ENCODE measurements at regions not wholly inside any gene's neighbourhood (a gene's known extent, or its start where the extent isn't known, plus 50 kb on each side); places are given as distances from the start of the nearest gene placed in this dataset.

DNA sequence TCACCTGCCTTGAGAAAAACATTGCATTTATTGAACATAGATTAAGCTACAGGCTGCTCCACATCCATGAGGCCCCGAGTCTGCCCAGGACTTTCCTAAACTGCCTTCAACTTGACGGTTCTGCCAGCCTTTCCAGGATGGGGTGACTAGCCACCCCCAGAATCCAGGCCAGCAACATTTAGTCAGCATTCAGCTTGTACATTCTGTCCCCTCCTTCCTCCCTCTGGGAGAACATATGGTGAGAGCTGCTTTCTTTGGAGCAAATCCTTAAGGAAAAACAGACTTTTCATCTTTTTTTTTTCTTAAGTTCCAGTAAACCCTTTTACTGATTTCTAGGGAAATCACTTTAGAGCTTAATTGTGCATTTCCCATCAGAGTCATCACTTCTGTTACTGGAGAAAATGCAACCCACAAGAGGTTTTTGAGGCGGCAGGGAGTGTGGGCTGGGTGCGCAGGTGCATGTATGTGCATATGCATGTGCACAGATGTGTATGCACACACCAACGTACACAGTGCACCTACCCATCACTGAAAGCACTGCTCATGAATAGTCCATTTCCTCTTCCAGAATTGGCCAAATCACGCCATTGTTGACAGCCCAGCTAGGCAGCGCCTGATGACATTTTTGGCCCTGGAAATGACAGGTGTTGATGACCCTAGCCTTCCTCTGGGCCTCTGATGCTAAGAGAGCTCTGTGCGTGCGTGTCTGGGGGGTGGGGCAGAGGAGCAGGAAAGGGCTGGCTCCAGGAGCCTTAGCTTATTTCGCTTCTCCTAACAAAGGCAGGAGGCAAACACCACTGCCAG, 145.6 kb downstream of the HSD17B3 start:
- ChIA-PET CTCF (no interaction called here), POLR2A (no interaction called here)
- no peak for DNase-seq (ENCODE audit: low read depth, low spot score)
- TF ChIP-seq, protein P1, sequence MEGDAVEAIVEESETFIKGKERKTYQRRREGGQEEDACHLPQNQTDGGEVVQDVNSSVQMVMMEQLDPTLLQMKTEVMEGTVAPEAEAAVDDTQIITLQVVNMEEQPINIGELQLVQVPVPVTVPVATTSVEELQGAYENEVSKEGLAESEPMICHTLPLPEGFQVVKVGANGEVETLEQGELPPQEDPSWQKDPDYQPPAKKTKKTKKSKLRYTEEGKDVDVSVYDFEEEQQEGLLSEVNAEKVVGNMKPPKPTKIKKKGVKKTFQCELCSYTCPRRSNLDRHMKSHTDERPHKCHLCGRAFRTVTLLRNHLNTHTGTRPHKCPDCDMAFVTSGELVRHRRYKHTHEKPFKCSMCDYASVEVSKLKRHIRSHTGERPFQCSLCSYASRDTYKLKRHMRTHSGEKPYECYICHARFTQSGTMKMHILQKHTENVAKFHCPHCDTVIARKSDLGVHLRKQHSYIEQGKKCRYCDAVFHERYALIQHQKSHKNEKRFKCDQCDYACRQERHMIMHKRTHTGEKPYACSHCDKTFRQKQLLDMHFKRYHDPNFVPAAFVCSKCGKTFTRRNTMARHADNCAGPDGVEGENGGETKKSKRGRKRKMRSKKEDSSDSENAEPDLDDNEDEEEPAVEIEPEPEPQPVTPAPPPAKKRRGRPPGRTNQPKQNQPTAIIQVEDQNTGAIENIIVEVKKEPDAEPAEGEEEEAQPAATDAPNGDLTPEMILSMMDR (IDR thresholded peaks at IDR 0.05; ENCODE audit: insufficient read depth, low read length, missing control alignments): no peak
- H3K4me3 ChIP-seq (ENCODE audit: low read depth, low read length): no peak overlapping the region

DNA sequence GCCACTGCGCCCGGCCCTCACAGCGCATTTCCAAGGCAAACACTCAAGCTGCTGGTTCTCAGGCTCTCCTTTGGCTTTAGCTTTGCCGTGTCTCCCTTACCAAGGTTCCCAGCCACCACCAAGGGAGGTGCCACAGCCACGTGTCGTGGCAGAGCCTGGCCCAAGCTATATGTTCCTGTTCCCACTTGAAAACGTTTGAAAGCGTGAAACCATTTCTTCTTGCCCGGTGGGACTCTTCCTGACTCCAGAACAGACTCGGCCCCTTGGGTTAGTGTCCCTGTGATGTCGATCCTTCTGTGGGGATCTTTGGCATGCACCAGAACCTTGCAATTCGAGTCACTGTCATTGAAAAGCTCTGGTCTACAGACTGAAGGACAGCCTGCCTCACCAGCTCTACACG, 147.9 kb downstream of the HSD17B3 start:
- POLR2A ChIA-PET: no interaction called here
- TF ChIP-seq, protein P1 (IDR thresholded peaks at IDR 0.05; ENCODE audit: insufficient read depth, low read length, missing control alignments): no peak
- CTCF ChIA-PET: no interaction called here
- no peak overlapping the region for H3K4me3 ChIP-seq (ENCODE audit: low read depth, low read length)
- DNase-seq (ENCODE audit: low read depth, low spot score): no peak

DNA sequence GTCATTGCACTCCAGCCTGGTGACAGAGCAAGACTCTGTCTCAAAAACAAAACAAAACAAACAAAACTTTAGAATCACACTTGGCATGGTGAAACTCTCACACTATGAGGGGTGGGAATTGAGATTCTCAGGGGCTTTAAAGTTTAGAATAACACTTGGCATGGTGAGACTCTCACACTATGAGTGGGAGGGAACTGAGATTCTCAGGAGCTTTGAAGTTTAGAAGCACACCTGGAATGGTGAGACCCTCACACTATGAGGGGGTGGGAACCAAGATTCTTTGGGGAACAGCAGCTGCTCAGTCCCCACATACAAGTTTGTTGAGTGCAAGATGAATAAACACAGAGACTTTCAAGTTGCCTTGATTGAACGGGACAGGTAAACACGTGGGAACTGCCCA, 149.4 kb downstream of the HSD17B3 start:
- CTCF ChIA-PET: no interaction called here
- H3K4me3 ChIP-seq (ENCODE audit: low read depth, low read length): no peak overlapping the region
- TF ChIP-seq, protein P1 (IDR thresholded peaks at IDR 0.05; ENCODE audit: insufficient read depth, low read length, missing control alignments): no peak
- POLR2A ChIA-PET: no interaction called here
- no peak for DNase-seq (ENCODE audit: low read depth, low spot score)

GRCh38 chr9:96150324-96151227, 151.4 kb downstream of the HSD17B3 start:
- DNase-seq (ENCODE audit: low read depth, low spot score): no peak
- no peak overlapping the region for H3K4me3 ChIP-seq (ENCODE audit: low read depth, low read length)
- TF ChIP-seq, protein P1 (IDR thresholded peaks at IDR 0.05; ENCODE audit: insufficient read depth, low read length, missing control alignments): no peak
- ChIA-PET CTCF (no interaction called here), POLR2A (no interaction called here)

GRCh38 chr9:96149533-96150280, 152.3 kb downstream of the HSD17B3 start:
- ChIA-PET CTCF (no interaction called here), POLR2A (no interaction called here)
- no peak overlapping the region for H3K4me3 ChIP-seq (ENCODE audit: low read depth, low read length)
- TF ChIP-seq, protein P1 (IDR thresholded peaks at IDR 0.05; ENCODE audit: insufficient read depth, low read length, missing control alignments): no peak
- no peak for DNase-seq (ENCODE audit: low read depth, low spot score)
